ENCODE measurements at regions not wholly inside any gene's neighbourhood (a gene's known extent, or its start where the extent isn't known, plus 50 kb on each side); places are given as distances from the start of the nearest gene placed in this dataset.

DNA sequence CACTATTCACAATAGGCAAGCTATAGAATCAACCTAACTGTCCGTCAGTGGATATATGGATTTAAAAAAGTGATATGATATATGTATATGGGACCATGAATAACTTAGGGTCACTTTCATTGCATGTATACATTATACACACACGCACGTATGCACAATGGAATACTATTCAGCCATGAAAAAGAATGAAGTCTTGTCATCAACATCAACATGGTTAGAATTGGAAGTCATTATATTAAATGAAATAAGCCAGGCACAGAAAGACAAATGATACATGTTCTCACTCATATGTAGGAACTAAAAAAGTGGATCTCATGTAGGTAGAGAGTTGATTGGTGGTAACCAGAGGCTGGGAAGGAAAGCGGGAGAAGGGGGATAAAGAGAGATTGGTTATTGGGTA, 234.3 kb downstream of the VRK1 start:
- Histone ChIP-seq H4K91ac (ENCODE audit: low read depth, low read length, poor library complexity) (no peak overlapping the region), H3K9ac (ENCODE audit: low read depth, low read length, poor library complexity) (no peak overlapping the region), H3K4me1 (ENCODE audit: control insufficient read depth in 2 of 2, insufficient read depth in 1 of 2, low read depth in 1 of 2, low read length in 2 of 2) (peaks cover 18 to 22% of the 10 kb centered on the region in 2 donors), H2BK5ac (ENCODE audit: low read length) (no peak overlapping the region), H3K14ac (ENCODE audit: low read length) (no peak overlapping the region), H3K79me1 (ENCODE audit: low read depth, low read length) (no peaks in the 10 kb centered on the region), H2AK5ac (ENCODE audit: low read depth, low read length) (no peak overlapping the region), H3K36me3 (replicated peaks in 1 of 2; ENCODE audit: control insufficient read depth in 2 of 2, insufficient read depth in 2 of 2, low read length in 2 of 2) (no peaks in the 10 kb centered on the region), H3K4me2 (ENCODE audit: insufficient read depth, low read length, poor library complexity, severe bottlenecking) (no peak overlapping the region), H3K4ac (ENCODE audit: low read length) (no peak overlapping the region), H3K27ac (replicated peaks; ENCODE audit: low read length) (no peak overlapping the region), H2AFZ (ENCODE audit: low read length) (no peak overlapping the region), H2BK120ac (ENCODE audit: low read depth, low read length) (no peak overlapping the region), H3K4me3 (ENCODE audit: low read length in 2 of 2) (no peak overlapping the region), H3K9me3 (replicated peaks in 1 of 2; ENCODE audit: control insufficient read depth in 2 of 2, insufficient read depth in 1 of 2, low read depth in 1 of 2, low read length in 2 of 2) (peaks cover 0 to 14% of the 10 kb centered on the region in 2 donors), H3K23ac (ENCODE audit: low read depth, low read length, poor library complexity) (no peak overlapping the region), H3K18ac (ENCODE audit: low read length) (no peak overlapping the region), H3K27me3 (ENCODE audit: control insufficient read depth in 3 of 3, insufficient read depth in 3 of 3, low read depth in 1 of 3, low read length in 3 of 3) (peaks cover 0 to 16% (median 2%) of the 10 kb centered on the region in 3 experiments), H4K8ac (ENCODE audit: low read depth, low read length) (no peak overlapping the region), H2BK15ac (ENCODE audit: low read length) (no peak overlapping the region), H2BK12ac (ENCODE audit: low read length) (no peak overlapping the region)
- WGBS, 2 donors (ENCODE audit: extremely low coverage in 2 of 2, insufficient read length in 2 of 2, insufficient replicate concordance in 1 of 2) = no CpG with 5 or more reads among the region's 4 CpGs
- no peak for DNase-seq (ENCODE audit: low spot score)

DNA sequence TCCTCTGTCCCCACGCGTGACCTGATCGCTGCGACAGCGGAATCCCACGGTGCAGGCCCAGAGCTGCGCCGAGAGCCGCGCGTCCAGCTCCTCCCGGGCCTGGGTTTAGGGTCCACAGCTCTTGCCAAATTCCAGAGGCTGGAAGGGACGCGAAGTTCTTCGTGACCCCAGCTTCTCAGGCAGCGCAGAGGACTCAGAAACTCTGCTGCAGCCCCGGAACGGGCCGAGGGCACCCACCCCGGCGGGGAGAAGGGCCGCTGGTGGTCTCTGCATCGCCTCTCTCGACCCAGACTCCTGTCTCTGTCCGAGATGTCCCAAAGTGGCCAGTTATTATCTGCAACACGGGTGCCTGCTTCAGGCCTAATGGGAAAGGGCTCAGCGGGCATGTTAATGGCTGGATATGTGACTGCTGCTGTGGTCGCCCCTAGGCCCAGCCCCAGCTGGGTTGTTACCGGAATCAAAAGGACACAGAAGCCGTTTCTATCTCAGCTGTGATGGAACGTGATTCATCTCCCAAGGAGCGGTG, 236.4 kb downstream of the VRK1 start:
- Histone ChIP-seq H2BK5ac (ENCODE audit: low read length) (no peak overlapping the region), H3K4me3 (ENCODE audit: low read length in 2 of 2) (peak overlapping the region in 1 of 2 donors; percentile 75), H3K27ac (replicated peaks; ENCODE audit: low read length) (no peak overlapping the region), H3K36me3 (replicated peaks in 1 of 2; ENCODE audit: control insufficient read depth in 2 of 2, insufficient read depth in 2 of 2, low read length in 2 of 2) (no peaks in the 10 kb centered on the region), H3K4ac (ENCODE audit: low read length) (no peak overlapping the region), H3K9ac (ENCODE audit: low read depth, low read length, poor library complexity) (peak overlapping the region; percentile 78), H2BK120ac (ENCODE audit: low read depth, low read length) (no peak overlapping the region), H4K91ac (ENCODE audit: low read depth, low read length, poor library complexity) (no peak overlapping the region), H3K4me2 (ENCODE audit: insufficient read depth, low read length, poor library complexity, severe bottlenecking) (peak overlapping the region; percentile 90), H4K8ac (ENCODE audit: low read depth, low read length) (peak overlapping the region; percentile 83), H3K14ac (ENCODE audit: low read length) (peak overlapping the region; percentile 61), H3K4me1 (ENCODE audit: control insufficient read depth in 2 of 2, insufficient read depth in 1 of 2, low read depth in 1 of 2, low read length in 2 of 2) (peaks cover under 1 to 9% of the 10 kb centered on the region in 2 donors), H2BK15ac (ENCODE audit: low read length) (peak overlapping the region; percentile 94), H3K23ac (ENCODE audit: low read depth, low read length, poor library complexity) (peak overlapping the region; percentile 18), H3K27me3 (ENCODE audit: control insufficient read depth in 3 of 3, insufficient read depth in 3 of 3, low read depth in 1 of 3, low read length in 3 of 3) (peaks cover 0 to 16% (median 2%) of the 10 kb centered on the region in 3 experiments), H3K9me3 (replicated peaks in 1 of 2; ENCODE audit: control insufficient read depth in 2 of 2, insufficient read depth in 1 of 2, low read depth in 1 of 2, low read length in 2 of 2) (peaks cover 0 to 14% of the 10 kb centered on the region in 2 donors), H2AK5ac (ENCODE audit: low read depth, low read length) (no peak overlapping the region), H3K79me1 (ENCODE audit: low read depth, low read length) (no peaks in the 10 kb centered on the region), H2AFZ (ENCODE audit: low read length) (peak overlapping the region; percentile 56), H3K18ac (ENCODE audit: low read length) (peak overlapping the region; percentile 92), H2BK12ac (ENCODE audit: low read length) (no peak overlapping the region)
- no CpG with 5 or more reads among the region's 32 CpGs for WGBS, 2 donors (ENCODE audit: extremely low coverage in 2 of 2, insufficient read length in 2 of 2, insufficient replicate concordance in 1 of 2)
- no peak for DNase-seq (ENCODE audit: low spot score)

- Histone ChIP-seq H3K4me2 (ENCODE audit: insufficient read depth, low read length, poor library complexity, severe bottlenecking) (no peak overlapping the region), H3K79me1 (ENCODE audit: low read depth, low read length) (no peaks in the 10 kb centered on the region), H2AK5ac (ENCODE audit: low read depth, low read length) (no peak overlapping the region), H3K4ac (ENCODE audit: low read length) (no peak overlapping the region), H3K18ac (ENCODE audit: low read length) (no peak overlapping the region), H3K4me1 (ENCODE audit: control insufficient read depth in 2 of 2, insufficient read depth in 1 of 2, low read depth in 1 of 2, low read length in 2 of 2) (peaks cover 0 to 9% of the 10 kb centered on the region in 2 donors), H3K9me3 (replicated peaks in 1 of 2; ENCODE audit: control insufficient read depth in 2 of 2, insufficient read depth in 1 of 2, low read depth in 1 of 2, low read length in 2 of 2) (peaks cover 5 to 19% of the 10 kb centered on the region in 2 donors), H3K14ac (ENCODE audit: low read length) (no peak overlapping the region), H2AFZ (ENCODE audit: low read length) (no peak overlapping the region), H3K9ac (ENCODE audit: low read depth, low read length, poor library complexity) (no peak overlapping the region), H2BK120ac (ENCODE audit: low read depth, low read length) (no peak overlapping the region), H4K91ac (ENCODE audit: low read depth, low read length, poor library complexity) (no peak overlapping the region), H2BK12ac (ENCODE audit: low read length) (no peak overlapping the region), H3K23ac (ENCODE audit: low read depth, low read length, poor library complexity) (no peak overlapping the region), H2BK5ac (ENCODE audit: low read length) (no peak overlapping the region), H3K36me3 (replicated peaks in 1 of 2; ENCODE audit: control insufficient read depth in 2 of 2, insufficient read depth in 2 of 2, low read length in 2 of 2) (no peaks in the 10 kb centered on the region), H2BK15ac (ENCODE audit: low read length) (no peak overlapping the region), H4K8ac (ENCODE audit: low read depth, low read length) (no peak overlapping the region), H3K4me3 (ENCODE audit: low read length in 2 of 2) (no peak overlapping the region), H3K27ac (replicated peaks; ENCODE audit: low read length) (no peak overlapping the region), H3K27me3 (ENCODE audit: control insufficient read depth in 3 of 3, insufficient read depth in 3 of 3, low read depth in 1 of 3, low read length in 3 of 3) (peaks cover 0 to 16% (median 2%) of the 10 kb centered on the region in 3 experiments)
- no CpG with 5 or more reads among the region's 16 CpGs for WGBS, 2 donors (ENCODE audit: extremely low coverage in 2 of 2, insufficient read length in 2 of 2, insufficient replicate concordance in 1 of 2)
- no peak for DNase-seq (ENCODE audit: low spot score)
Observed at GRCh38 chr14:97036086-97036852, 239.1 kb downstream of the VRK1 start.

DNA sequence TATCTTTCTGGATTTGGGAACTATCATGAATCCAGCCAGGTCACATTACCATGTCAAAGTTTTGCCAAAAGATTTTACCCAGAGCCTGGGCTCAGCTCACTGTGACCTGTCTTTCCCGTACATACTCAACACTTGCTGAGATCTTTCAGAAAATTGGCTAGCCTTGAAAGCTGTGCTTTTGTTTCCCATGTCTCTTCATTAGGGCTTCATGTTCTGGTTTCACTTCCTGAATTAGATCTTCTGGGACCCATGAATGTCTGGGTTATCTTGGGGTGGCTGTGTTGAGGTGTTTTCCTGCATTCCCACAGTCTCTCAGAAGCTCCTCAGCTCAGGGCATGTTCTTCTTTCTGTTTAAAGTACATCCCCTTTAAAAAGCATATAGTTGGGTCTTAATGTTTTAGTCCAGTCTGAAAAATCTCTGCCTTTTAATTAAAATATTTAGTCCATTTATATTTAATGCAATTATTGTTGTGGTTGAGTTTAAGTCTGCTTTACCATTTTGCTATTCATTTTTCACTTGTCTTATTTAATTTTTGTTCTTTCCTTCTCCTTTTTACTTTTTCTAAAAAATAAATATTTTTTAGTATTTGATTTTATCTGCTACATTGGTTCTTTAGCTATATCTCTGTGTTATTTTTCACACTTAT, 242.7 kb downstream of the VRK1 start:
- Histone ChIP-seq H4K91ac (ENCODE audit: low read depth, low read length, poor library complexity) (no peak overlapping the region), H3K14ac (ENCODE audit: low read length) (no peak overlapping the region), H4K8ac (ENCODE audit: low read depth, low read length) (no peak overlapping the region), H3K4me3 (ENCODE audit: low read length in 2 of 2) (no peak overlapping the region), H3K4ac (ENCODE audit: low read length) (no peak overlapping the region), H3K27me3 (ENCODE audit: control insufficient read depth in 3 of 3, insufficient read depth in 3 of 3, low read depth in 1 of 3, low read length in 3 of 3) (no peaks in the 10 kb centered on the region), H3K9ac (ENCODE audit: low read depth, low read length, poor library complexity) (no peak overlapping the region), H3K9me3 (replicated peaks in 1 of 2; ENCODE audit: control insufficient read depth in 2 of 2, insufficient read depth in 1 of 2, low read depth in 1 of 2, low read length in 2 of 2) (peaks cover 5 to 9% of the 10 kb centered on the region in 2 donors), H2BK15ac (ENCODE audit: low read length) (no peak overlapping the region), H3K18ac (ENCODE audit: low read length) (no peak overlapping the region), H3K27ac (replicated peaks; ENCODE audit: low read length) (no peak overlapping the region), H2BK5ac (ENCODE audit: low read length) (no peak overlapping the region), H2BK12ac (ENCODE audit: low read length) (no peak overlapping the region), H3K4me1 (ENCODE audit: control insufficient read depth in 2 of 2, insufficient read depth in 1 of 2, low read depth in 1 of 2, low read length in 2 of 2) (peaks cover 0 to 8% of the 10 kb centered on the region in 2 donors), H2AK5ac (ENCODE audit: low read depth, low read length) (no peak overlapping the region), H2BK120ac (ENCODE audit: low read depth, low read length) (no peak overlapping the region), H3K23ac (ENCODE audit: low read depth, low read length, poor library complexity) (no peak overlapping the region), H3K4me2 (ENCODE audit: insufficient read depth, low read length, poor library complexity, severe bottlenecking) (no peak overlapping the region), H3K36me3 (replicated peaks in 1 of 2; ENCODE audit: control insufficient read depth in 2 of 2, insufficient read depth in 2 of 2, low read length in 2 of 2) (no peaks in the 10 kb centered on the region), H2AFZ (ENCODE audit: low read length) (no peak overlapping the region), H3K79me1 (ENCODE audit: low read depth, low read length) (no peaks in the 10 kb centered on the region)
- no CpG with 5 or more reads among the region's 1 CpG for WGBS, 2 donors (ENCODE audit: extremely low coverage in 2 of 2, insufficient read length in 2 of 2, insufficient replicate concordance in 1 of 2)
- DNase-seq (ENCODE audit: low spot score) = no peak
